HUES64 (cell line): ENCODE measurements at regions not wholly inside any gene's neighbourhood (a gene's known extent, or its start where the extent isn't known, plus 50 kb on each side); places are given as distances from the start of the nearest gene placed in this dataset.

ENCODE experiments used
- H3K27ac ChIP-seq: 2 replicates; pipeline ENCODE4 v1.7.0; 2013; ENCODE audit warnings: low read depth, low read length, inconsistent platforms
- H3K27me3 ChIP-seq: 2 replicates; pipeline ENCODE4 v1.6.1; 2013; ENCODE audit warnings: mild to moderate bottlenecking, low read length; ENCODE audit not compliant: insufficient read depth
- H3K36me3 ChIP-seq: 2 replicates; pipeline ENCODE4 v1.6.1; 2013; ENCODE audit warnings: mild to moderate bottlenecking, low read length; ENCODE audit not compliant: insufficient read depth
- H3K4me1 ChIP-seq: 2 replicates; pipeline ENCODE4 v1.6.1; 2013; ENCODE audit warnings: mild to moderate bottlenecking, low read length, moderate library complexity; ENCODE audit not compliant: insufficient read depth
- H3K4me3 ChIP-seq: 2 replicates; pipeline ENCODE4 v1.5.1; 2013; ENCODE audit warnings: mild to moderate bottlenecking, low read length, moderate library complexity
- H3K9ac ChIP-seq: 2 replicates; pipeline ENCODE4 v1.6.1; 2013; ENCODE audit warnings: mild to moderate bottlenecking, low read depth, low read length
- H3K9me3 ChIP-seq: 2 replicates; pipeline ENCODE4 v1.6.1; 2013; ENCODE audit warnings: low read depth, low read length; ENCODE audit not compliant: insufficient read depth
- WGBS: fragments of 150-250, 120-280 bp; methylation state at CpG from one replicate; pipeline ENCODE4 v1.1.7; 2013; ENCODE audit warnings: missing lambda C conversion rate; 5-methylcytosine and 5-hydroxymethylcytosine counted together

GRCh38 chr12:90611048-90611447 lies 343.9 kb downstream of the CCER1 start:
- no peak overlapping the region for H3K9ac ChIP-seq
- H3K4me1 ChIP-seq: no peaks in the 10 kb centered on the region
- H3K9me3 ChIP-seq: no peaks in the 10 kb centered on the region
- H3K36me3 ChIP-seq: no peaks in the 10 kb centered on the region
- WGBS: 96% methylated on average over 2 of the region's 3 CpGs
- no peaks in the 10 kb centered on the region for H3K27me3 ChIP-seq
- no peak overlapping the region for H3K4me3 ChIP-seq
- no peak overlapping the region for H3K27ac ChIP-seq

GRCh38 chr12:90593596-90594295 lies 361.2 kb downstream of the CCER1 start:
- Histone ChIP-seq H3K9me3 (no peaks in the 10 kb centered on the region), H3K9ac (no peak overlapping the region), H3K27me3 (no peaks in the 10 kb centered on the region), H3K27ac (no peak overlapping the region), H3K4me1 (no peaks in the 10 kb centered on the region), H3K36me3 (no peaks in the 10 kb centered on the region), H3K4me3 (no peak overlapping the region)
- 40% methylated on average over 1 of the region's 2 CpGs for WGBS

GRCh38 chr12:90589956-90590355 lies 365.0 kb downstream of the CCER1 start:
- Histone ChIP-seq H3K4me1 (no peaks in the 10 kb centered on the region), H3K36me3 (no peaks in the 10 kb centered on the region), H3K9ac (no peak overlapping the region), H3K27me3 (no peaks in the 10 kb centered on the region), H3K9me3 (no peaks in the 10 kb centered on the region), H3K4me3 (no peak overlapping the region), H3K27ac (no peak overlapping the region)
- no CpG with 5 or more reads among the region's 1 CpG for WGBS

- H3K9me3 ChIP-seq: no peaks in the 10 kb centered on the region
Measured at GRCh38 chr12:90585640-90586304, 369.2 kb downstream of the CCER1 start.

GRCh38 chr12:90576707-90577106 lies 378.3 kb downstream of the CCER1 start:
- Histone ChIP-seq H3K4me3 (no peak overlapping the region), H3K4me1 (no peaks in the 10 kb centered on the region), H3K36me3 (no peaks in the 10 kb centered on the region), H3K9me3 (no peaks in the 10 kb centered on the region), H3K9ac (no peak overlapping the region), H3K27ac (no peak overlapping the region), H3K27me3 (no peaks in the 10 kb centered on the region)

More at GRCh38 chr12:90585640-90586304, 369.2 kb downstream of the CCER1 start:
- Histone ChIP-seq H3K4me3 (no peak overlapping the region), H3K27me3 (no peaks in the 10 kb centered on the region), H3K36me3 (no peaks in the 10 kb centered on the region), H3K9ac (no peak overlapping the region), H3K27ac (no peak overlapping the region), H3K4me1 (no peaks in the 10 kb centered on the region)
- 100% methylated on average over 3 of the region's 3 CpGs for WGBS

GRCh38 chr12:90575995-90576394 lies 379.0 kb downstream of the CCER1 start:
- Histone ChIP-seq H3K4me1 (no peaks in the 10 kb centered on the region), H3K27me3 (no peaks in the 10 kb centered on the region), H3K9me3 (no peaks in the 10 kb centered on the region), H3K36me3 (no peaks in the 10 kb centered on the region), H3K4me3 (no peak overlapping the region), H3K27ac (no peak overlapping the region), H3K9ac (no peak overlapping the region)
- WGBS: 97% methylated on average over 2 of the region's 2 CpGs

- no peaks in the 10 kb centered on the region for H3K27me3 ChIP-seq
- no peaks in the 10 kb centered on the region for H3K9me3 ChIP-seq
- H3K36me3 ChIP-seq: no peaks in the 10 kb centered on the region
- no peaks in the 10 kb centered on the region for H3K4me1 ChIP-seq
- no peak overlapping the region for H3K9ac ChIP-seq
- WGBS: 97% methylated on average over 2 of the region's 2 CpGs
- H3K4me3 ChIP-seq: no peak overlapping the region
- no peak overlapping the region for H3K27ac ChIP-seq
Measured at GRCh38 chr12:90574676-90575075, 380.3 kb downstream of the CCER1 start.

GRCh38 chr12:90572778-90573177 lies 382.2 kb downstream of the CCER1 start:
- Histone ChIP-seq H3K36me3 (no peaks in the 10 kb centered on the region), H3K4me1 (no peaks in the 10 kb centered on the region), H3K27me3 (no peaks in the 10 kb centered on the region), H3K9me3 (no peaks in the 10 kb centered on the region), H3K27ac (no peak overlapping the region), H3K4me3 (no peak overlapping the region), H3K9ac (no peak overlapping the region)
- no CpG with 5 or more reads among the region's 1 CpG for WGBS

GRCh38 chr12:90569685-90570084 lies 385.3 kb downstream of the CCER1 start:
- H3K4me3 ChIP-seq: no peak overlapping the region
- no peaks in the 10 kb centered on the region for H3K27me3 ChIP-seq
- no peak overlapping the region for H3K27ac ChIP-seq
- H3K9me3 ChIP-seq: peaks cover 19% of the 10 kb centered on the region
- WGBS: 92% methylated on average over 1 of the region's 1 CpG
- no peaks in the 10 kb centered on the region for H3K4me1 ChIP-seq
- no peaks in the 10 kb centered on the region for H3K36me3 ChIP-seq
- no peak overlapping the region for H3K9ac ChIP-seq

- Histone ChIP-seq H3K9me3 (peaks cover 19% of the 10 kb centered on the region), H3K27ac (no peak overlapping the region), H3K36me3 (no peaks in the 10 kb centered on the region)
Measured at GRCh38 chr12:90562671-90563070, 392.3 kb downstream of the CCER1 start.

GRCh38 chr12:90548595-90548994 lies 406.4 kb downstream of the CCER1 start:
- H3K4me3 ChIP-seq: no peak overlapping the region
- H3K27ac ChIP-seq: no peak overlapping the region
- no peaks in the 10 kb centered on the region for H3K9me3 ChIP-seq
- H3K9ac ChIP-seq: no peak overlapping the region
- no peaks in the 10 kb centered on the region; the same call in 1 of the 2 replicates for H3K4me1 ChIP-seq
- 88% methylated on average over 1 of the region's 1 CpG for WGBS
- no peaks in the 10 kb centered on the region for H3K36me3 ChIP-seq
- H3K27me3 ChIP-seq: no peaks in the 10 kb centered on the region

More at GRCh38 chr12:90562671-90563070, 392.3 kb downstream of the CCER1 start:
- H3K4me1 ChIP-seq: no peaks in the 10 kb centered on the region
- no peaks in the 10 kb centered on the region for H3K27me3 ChIP-seq
- no peak overlapping the region for H3K9ac ChIP-seq
- H3K4me3 ChIP-seq: no peak overlapping the region
